ENCODE measurements at regions not wholly inside any gene's neighbourhood (a gene's known extent, or its start where the extent isn't known, plus 50 kb on each side); places are given as distances from the start of the nearest gene placed in this dataset.

DNA sequence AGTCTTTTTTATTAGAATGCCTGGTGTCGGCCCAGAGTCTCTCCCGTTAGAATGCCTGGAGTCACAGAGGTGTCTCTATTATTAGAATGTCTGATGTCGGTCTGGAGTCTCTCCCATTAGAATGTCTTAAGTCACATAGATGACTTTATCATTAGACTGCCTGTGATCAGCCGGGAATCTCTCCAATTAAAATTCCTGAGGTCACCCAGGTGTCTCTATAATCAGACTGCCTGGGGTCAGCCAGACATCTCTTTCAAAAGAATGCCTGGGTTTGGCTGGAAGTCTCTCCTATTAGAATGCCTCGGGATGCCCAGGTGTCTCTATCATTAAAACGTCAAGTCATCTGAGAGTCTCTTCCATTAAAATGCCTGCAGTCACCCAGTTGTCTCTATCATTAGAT is 1493.9 kb downstream of the UQCRFS1 start:
- TF ChIP-seq, protein P1, sequence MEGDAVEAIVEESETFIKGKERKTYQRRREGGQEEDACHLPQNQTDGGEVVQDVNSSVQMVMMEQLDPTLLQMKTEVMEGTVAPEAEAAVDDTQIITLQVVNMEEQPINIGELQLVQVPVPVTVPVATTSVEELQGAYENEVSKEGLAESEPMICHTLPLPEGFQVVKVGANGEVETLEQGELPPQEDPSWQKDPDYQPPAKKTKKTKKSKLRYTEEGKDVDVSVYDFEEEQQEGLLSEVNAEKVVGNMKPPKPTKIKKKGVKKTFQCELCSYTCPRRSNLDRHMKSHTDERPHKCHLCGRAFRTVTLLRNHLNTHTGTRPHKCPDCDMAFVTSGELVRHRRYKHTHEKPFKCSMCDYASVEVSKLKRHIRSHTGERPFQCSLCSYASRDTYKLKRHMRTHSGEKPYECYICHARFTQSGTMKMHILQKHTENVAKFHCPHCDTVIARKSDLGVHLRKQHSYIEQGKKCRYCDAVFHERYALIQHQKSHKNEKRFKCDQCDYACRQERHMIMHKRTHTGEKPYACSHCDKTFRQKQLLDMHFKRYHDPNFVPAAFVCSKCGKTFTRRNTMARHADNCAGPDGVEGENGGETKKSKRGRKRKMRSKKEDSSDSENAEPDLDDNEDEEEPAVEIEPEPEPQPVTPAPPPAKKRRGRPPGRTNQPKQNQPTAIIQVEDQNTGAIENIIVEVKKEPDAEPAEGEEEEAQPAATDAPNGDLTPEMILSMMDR (IDR thresholded peaks at IDR 0.05 in 4 of 5, conservative IDR thresholded peaks at IDR 0.05 in 1 of 5), result no peak
- TF ChIP-seq POLR2A (IDR thresholded peaks at IDR 0.05), result no peak

All from gastrocnemius medialis (tissue), 4 donors.